ENCODE measurements at regions not wholly inside any gene's neighbourhood (a gene's known extent, or its start where the extent isn't known, plus 50 kb on each side); places are given as distances from the start of the nearest gene placed in this dataset.

- no peak for DNase-seq
These were observed 550.3 kb downstream of the FSCB start for GRCh38 chr14:43956741-43957140.

- DNase-seq: no peak
These were observed 557.7 kb downstream of the FSCB start for GRCh38 chr14:43949400-43949799.

- DNase-seq: no peak
These were observed 567.2 kb downstream of the FSCB start for GRCh38 chr14:43939836-43940235.

GRCh38 chr14:43938588-43939281 lies 568.3 kb downstream of the FSCB start:
- DNase-seq: no peak

GRCh38 chr14:43937001-43937400 lies 570.1 kb downstream of the FSCB start:
- no peak for DNase-seq

- DNase-seq: no peak
These were observed 573.0 kb downstream of the FSCB start for GRCh38 chr14:43934102-43934501.

GRCh38 chr14:43914041-43914693 lies 592.9 kb downstream of the FSCB start:
- DNase-seq: no peak

- no peak for DNase-seq
These were observed 603.9 kb downstream of the FSCB start for GRCh38 chr14:43903209-43903608.

GRCh38 chr14:43901911-43902673 lies 605.0 kb downstream of the FSCB start:
- DNase-seq: no peak

- DNase-seq: no peak
These were observed 606.9 kb downstream of the FSCB start for GRCh38 chr14:43900173-43900655.

- no peak for DNase-seq
These were observed 608.4 kb downstream of the FSCB start for GRCh38 chr14:43898687-43899086.

GRCh38 chr14:43896044-43896443 lies 611.0 kb downstream of the FSCB start:
- no peak for DNase-seq

- peak; percentile 33 for DNase-seq
These were observed 612.5 kb downstream of the FSCB start for GRCh38 chr14:43894534-43894933.

- no peak for DNase-seq
These were observed 619.6 kb downstream of the FSCB start for GRCh38 chr14:43887523-43887922.

- no peak for DNase-seq
These were observed 629.6 kb downstream of the FSCB start for GRCh38 chr14:43877351-43877960.

GRCh38 chr14:43872752-43873655 lies 634.1 kb downstream of the FSCB start:
- DNase-seq: no peak

GRCh38 chr14:43872222-43872621 lies 634.9 kb downstream of the FSCB start:
- no peak for DNase-seq

- no peak for DNase-seq
These were observed 648.1 kb downstream of the FSCB start for GRCh38 chr14:43858981-43859380.

GRCh38 chr14:43855556-43855955 lies 651.5 kb downstream of the FSCB start:
- no peak for DNase-seq

- DNase-seq: no peak
These were observed 653.5 kb downstream of the FSCB start for GRCh38 chr14:43853541-43853940.

GRCh38 chr14:43803076-43803689 lies 703.9 kb downstream of the FSCB start:
- DNase-seq: no peak

Data from activated CD4-positive, alpha-beta T cell treated with anti-CD3 and anti-CD28 coated beads, Interleukin-2, Interleukin-6, amounts not matched to agents 100 ng/mL and 50 ng/mL, durations not matched to agents 16 hours and 8 hours (primary cell).